ENCODE measurements at regions not wholly inside any gene's neighbourhood (a gene's known extent, or its start where the extent isn't known, plus 50 kb on each side); places are given as distances from the start of the nearest gene placed in this dataset.

GRCh38 chr1:222286011-222286410 is 261.9 kb downstream of the HHIPL2 start:
- WGBS, 2 donors, result 86 to 90% methylated on average over 3 of the region's 3 CpGs
- intact Hi-C loops (cut with DNase I; ENCODE audit: low total_unique reads), result no loop called here
- TF ChIP-seq CTCF (IDR thresholded peaks at IDR 0.05) (no peak), POLR2A (IDR thresholded peaks at IDR 0.05) (no peak)
- no peak for DNase-seq (ENCODE audit: low spot score in 2 of 2)
- no peak overlapping the region for H3K4me3 ChIP-seq (ENCODE audit: low read depth, poor library complexity, severe bottlenecking)

- intact Hi-C loops (cut with DNase I; ENCODE audit: low total_unique reads), result no loop called here
- WGBS, 2 donors, result 75 to 85% methylated on average over 1 of the region's 1 CpG
- TF ChIP-seq POLR2A (IDR thresholded peaks at IDR 0.05) (no peak), CTCF (IDR thresholded peaks at IDR 0.05) (no peak)
Measured at GRCh38 chr1:222285526-222285925, 262.4 kb downstream of the HHIPL2 start.

GRCh38 chr1:222284466-222284865 is 263.4 kb downstream of the HHIPL2 start:
- no peak overlapping the region for H3K4me3 ChIP-seq (ENCODE audit: low read depth, poor library complexity, severe bottlenecking)
- no peak for TF ChIP-seq CTCF (IDR thresholded peaks at IDR 0.05)
- TF ChIP-seq POLR2A (IDR thresholded peaks at IDR 0.05), result no peak
- intact Hi-C loops (cut with DNase I; ENCODE audit: low total_unique reads), result no loop called here
- no peak for DNase-seq (ENCODE audit: low spot score in 2 of 2)

More at GRCh38 chr1:222285526-222285925, 262.4 kb downstream of the HHIPL2 start:
- no peak for DNase-seq (ENCODE audit: low spot score in 2 of 2)
- no peak overlapping the region for H3K4me3 ChIP-seq (ENCODE audit: low read depth, poor library complexity, severe bottlenecking)

- intact Hi-C loops (cut with DNase I; ENCODE audit: low total_unique reads), result no loop called here
- no peak for DNase-seq (ENCODE audit: low spot score in 2 of 2)
- WGBS, 2 donors, result 52 to 57% methylated on average over 4 of the region's 4 CpGs
- no peak overlapping the region for H3K4me3 ChIP-seq (ENCODE audit: low read depth, poor library complexity, severe bottlenecking)
- no peak for TF ChIP-seq POLR2A (IDR thresholded peaks at IDR 0.05)
- no peak for TF ChIP-seq CTCF (IDR thresholded peaks at IDR 0.05)
Measured at GRCh38 chr1:222283147-222283768, 264.6 kb downstream of the HHIPL2 start.

- 77 to 86% methylated on average over 3 of the region's 3 CpGs for WGBS, 2 donors
- no peak for TF ChIP-seq CTCF (IDR thresholded peaks at IDR 0.05)
Measured at GRCh38 chr1:222279591-222279990, 268.3 kb downstream of the HHIPL2 start.

GRCh38 chr1:222278501-222278900 is 269.4 kb downstream of the HHIPL2 start:
- DNase-seq (ENCODE audit: low spot score in 2 of 2), result no peak
- no peak overlapping the region for H3K4me3 ChIP-seq (ENCODE audit: low read depth, poor library complexity, severe bottlenecking)
- TF ChIP-seq CTCF (IDR thresholded peaks at IDR 0.05) (no peak), POLR2A (IDR thresholded peaks at IDR 0.05) (no peak)
- intact Hi-C loops (cut with DNase I; ENCODE audit: low total_unique reads), result no loop called here

More at GRCh38 chr1:222279591-222279990, 268.3 kb downstream of the HHIPL2 start:
- no peak overlapping the region for H3K4me3 ChIP-seq (ENCODE audit: low read depth, poor library complexity, severe bottlenecking)
- no peak for DNase-seq (ENCODE audit: low spot score in 2 of 2)
- intact Hi-C loops (cut with DNase I; ENCODE audit: low total_unique reads), result no loop called here
